NCI-H460 (cell line): ENCODE measurements at regions not wholly inside any gene's neighbourhood (a gene's known extent, or its start where the extent isn't known, plus 50 kb on each side); places are given as distances from the start of the nearest gene placed in this dataset.
"Not testable (repeated sequence)": the region's sequence is repeated elsewhere in the genome, so short reads cannot be mapped to it uniquely, and the experiment has no call there.

Source experiments
- DNase-seq: peaks from one replicate; pipeline ENCODE4 v3.0.0-alpha.2; 2016; ENCODE audit warnings: low read depth; ENCODE audit errors: extremely low read depth

- no peak for DNase-seq
These were observed 379.6 kb downstream of the ARL4A start for GRCh38 chr7:13067036-13067435.

- DNase-seq: no peak
These were observed 380.6 kb downstream of the ARL4A start for GRCh38 chr7:13068032-13068431.

DNA sequence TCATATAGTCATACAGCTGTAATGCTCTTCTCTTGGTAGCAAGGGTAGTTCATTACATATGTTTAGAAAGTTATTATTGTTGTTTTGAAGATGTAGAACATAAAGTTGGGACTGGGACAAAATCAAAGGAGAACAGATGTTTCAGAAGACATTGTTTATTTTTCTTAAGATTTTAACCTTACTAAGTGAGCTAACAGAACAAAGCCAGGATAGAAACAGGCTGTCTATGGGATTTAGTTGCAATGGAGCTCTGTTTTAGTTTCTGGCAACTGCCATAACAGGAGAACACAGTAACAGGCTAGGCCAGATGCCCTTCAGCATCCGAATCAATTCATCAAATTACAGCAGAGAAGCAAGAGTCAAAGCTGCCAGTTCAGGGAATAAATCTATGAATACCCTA, 382.4 kb downstream of the ARL4A start:
- DNase-seq: no peak

DNA sequence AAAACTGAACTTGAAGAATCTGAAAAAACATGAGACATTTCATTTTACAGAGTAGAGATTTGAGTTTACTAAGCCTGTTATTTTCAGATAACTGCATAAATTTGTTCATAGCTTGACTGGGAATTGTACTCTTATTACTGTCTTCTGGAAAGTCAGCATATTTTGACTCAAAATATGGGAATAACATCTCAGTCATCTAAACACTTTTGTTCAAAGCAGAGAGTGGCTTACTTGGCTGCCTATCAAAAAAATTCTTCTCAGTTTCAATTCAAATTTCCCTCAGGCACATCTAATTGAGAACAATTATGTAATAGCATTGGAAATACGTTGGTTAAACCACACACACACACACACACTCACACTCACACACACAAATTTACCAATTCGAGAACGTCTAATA, 384.6 kb downstream of the ARL4A start:
- no peak for DNase-seq

DNA sequence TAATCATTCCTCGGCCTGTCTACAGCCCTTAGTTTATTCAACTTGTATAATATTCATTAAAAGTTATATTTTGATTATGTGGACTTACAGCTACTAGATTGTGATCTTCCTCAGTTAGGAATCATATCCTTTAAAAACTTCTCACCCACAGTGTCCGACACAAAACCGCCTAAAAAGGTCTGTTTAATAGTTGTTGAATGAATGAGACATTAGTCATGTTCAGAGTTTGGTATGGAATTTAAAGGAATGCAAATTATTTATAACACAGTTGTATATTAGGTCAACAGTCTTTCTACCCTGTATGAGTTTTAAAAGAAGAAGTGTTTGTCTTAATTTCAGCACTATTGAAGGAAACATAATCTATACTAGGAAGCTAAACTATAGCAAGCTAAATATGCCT, 390.0 kb downstream of the ARL4A start:
- no peak for DNase-seq

DNA sequence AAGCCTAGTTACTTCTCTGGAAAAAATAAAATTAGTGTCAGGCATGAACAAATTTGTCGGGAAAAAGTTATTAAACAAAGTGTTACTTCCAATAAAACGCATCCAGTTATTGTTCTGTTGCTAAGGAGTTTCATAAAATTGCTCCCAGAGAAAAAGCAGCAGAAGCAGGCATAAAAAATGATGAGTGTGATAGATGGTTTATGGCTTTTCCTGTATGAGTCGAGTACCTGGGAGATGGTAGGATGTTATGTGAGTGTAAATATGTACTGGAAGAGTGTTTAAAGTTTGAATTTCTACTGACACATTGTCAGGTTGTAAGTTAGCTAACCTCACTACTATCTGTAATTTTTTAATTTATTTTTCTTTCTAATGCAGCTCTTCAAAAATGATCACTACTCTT, 390.7 kb downstream of the ARL4A start:
- DNase-seq: no peak

- no peak for DNase-seq
These were observed 403.5 kb downstream of the ARL4A start for GRCh38 chr7:13090959-13091358.

DNA sequence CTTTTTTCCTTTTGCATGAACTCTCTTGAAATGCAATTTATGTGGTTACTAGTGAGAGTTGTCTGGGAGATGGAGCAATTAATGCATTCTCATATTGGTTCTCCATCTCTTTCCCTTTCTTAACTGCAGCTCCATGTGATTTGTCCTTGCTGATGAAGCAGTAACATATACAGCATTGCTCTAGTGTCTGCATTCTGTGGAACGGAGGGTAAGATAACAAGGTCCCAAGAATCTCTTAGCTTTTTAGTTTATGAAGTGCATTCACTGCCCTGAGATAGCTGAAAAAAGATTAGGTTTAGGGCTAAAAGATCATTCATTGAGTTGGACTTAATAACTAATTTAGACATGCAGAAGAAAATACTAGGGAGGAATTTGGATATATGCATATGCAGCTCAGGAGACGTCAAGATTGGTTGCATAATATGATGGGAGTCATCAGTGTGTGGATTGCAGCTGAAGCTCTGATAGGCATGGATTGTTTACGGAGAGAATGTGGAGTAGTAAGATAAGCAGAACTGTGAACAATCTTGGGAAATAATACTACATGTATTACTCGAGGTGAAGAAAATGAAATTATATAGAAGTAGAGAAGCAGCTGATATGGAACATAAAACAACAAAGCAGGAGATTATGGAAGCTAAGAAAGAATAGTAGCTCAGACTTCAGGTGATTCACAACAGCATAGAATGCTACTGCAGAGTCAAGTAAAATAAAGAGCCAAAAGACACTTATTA, 404.7 kb downstream of the ARL4A start:
- DNase-seq: no peak

DNA sequence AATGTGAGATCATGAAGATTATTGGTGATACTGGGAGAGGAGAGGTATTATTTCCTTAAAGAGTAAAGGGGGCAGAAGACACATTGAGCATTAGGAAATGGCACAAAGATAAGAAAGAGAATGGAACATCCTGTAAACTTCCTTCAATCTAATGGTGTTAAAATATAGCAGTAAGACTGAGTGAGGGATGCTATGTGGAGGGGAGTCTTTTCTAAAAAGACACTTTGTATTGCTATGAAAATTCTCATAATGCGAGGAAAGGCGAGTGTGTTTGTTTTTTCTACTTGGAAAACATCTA, 405.2 kb downstream of the ARL4A start:
- DNase-seq: no peak

- no peak for DNase-seq
These were observed 405.7 kb downstream of the ARL4A start for GRCh38 chr7:13093160-13093559.

DNA sequence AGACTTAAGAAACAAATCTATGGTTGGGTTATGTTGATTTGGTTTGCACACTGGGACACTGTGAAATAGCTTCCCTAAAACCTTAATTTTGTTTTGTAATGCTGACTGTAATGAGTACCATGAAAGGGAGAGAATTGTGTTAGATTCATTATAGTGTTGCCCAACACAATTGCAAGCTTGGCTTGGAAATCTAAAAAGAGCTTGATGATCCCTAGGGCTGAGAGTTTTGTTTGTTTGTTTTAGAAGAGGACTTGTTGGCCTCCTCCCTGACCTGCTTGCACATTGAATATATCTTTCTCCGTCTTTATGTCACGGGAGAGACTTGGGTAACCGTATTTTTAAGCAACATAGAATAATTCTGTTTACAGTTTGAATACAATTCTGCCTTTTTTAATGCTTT, 410.1 kb downstream of the ARL4A start:
- no peak for DNase-seq

- DNase-seq: no peak
These were observed 410.7 kb downstream of the ARL4A start for GRCh38 chr7:13098161-13098560.

DNA sequence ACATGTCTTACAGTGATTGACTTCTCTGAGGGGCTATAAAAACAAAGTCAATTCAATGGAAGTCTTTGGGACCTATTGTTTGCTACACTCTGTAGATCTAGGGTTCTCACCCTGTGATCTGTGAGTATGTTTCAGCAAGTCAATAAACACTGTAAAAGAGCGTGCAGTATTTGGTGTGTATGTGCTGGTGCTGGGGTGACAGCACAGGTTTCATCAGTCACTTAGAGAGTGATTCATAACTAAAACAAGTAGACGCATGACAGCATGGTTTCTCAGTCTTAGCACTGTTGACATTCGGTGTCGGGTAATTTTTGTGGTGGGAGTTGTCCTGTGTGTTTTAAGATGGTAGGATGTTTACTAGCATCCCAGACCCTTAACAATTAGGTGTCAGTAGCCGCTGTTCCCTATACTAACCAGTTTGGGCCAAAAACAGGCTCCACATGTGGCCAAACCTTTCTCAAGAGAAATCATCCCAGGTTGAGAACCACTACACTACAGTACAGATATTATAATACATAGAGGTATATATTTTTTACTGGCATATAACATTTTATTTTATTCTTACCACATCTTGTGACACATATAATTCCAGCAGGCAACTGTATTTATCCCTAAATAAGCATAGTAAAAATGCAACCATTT, 411.8 kb downstream of the ARL4A start:
- peak; percentile 77 for DNase-seq

- peak; percentile 38 for DNase-seq
These were observed 416.7 kb downstream of the ARL4A start for GRCh38 chr7:13104128-13104527.

DNA sequence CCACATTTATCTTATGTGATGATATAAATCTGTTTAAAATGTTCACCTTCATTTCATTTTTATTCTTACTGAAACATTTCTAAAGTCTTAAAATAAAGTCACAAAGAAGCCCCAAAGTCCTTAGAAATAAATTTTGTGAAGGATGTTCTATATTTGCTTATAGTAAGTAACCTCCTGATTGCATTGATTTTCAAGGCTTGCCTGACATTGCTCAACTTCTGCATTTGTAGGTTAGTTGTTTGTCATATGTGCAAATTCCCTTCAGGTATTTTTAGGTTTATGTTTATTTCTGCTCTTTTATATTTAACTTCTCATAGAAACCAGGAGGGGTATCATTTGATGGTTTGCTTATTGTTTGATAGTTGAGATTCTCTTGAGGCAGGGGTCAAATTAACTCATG, 417.8 kb downstream of the ARL4A start:
- DNase-seq: no peak

- peak; percentile 58 for DNase-seq
These were observed 419.1 kb downstream of the ARL4A start for GRCh38 chr7:13106513-13106912.

GRCh38 chr7:13107291-13107690, 419.9 kb downstream of the ARL4A start:
- DNase-seq: no peak

GRCh38 chr7:13108061-13108460, 420.6 kb downstream of the ARL4A start:
- no peak for DNase-seq

GRCh38 chr7:13109201-13109600, 421.8 kb downstream of the ARL4A start:
- DNase-seq: no peak

- DNase-seq: no peak
These were observed 422.7 kb downstream of the ARL4A start for GRCh38 chr7:13110107-13110506.

DNA sequence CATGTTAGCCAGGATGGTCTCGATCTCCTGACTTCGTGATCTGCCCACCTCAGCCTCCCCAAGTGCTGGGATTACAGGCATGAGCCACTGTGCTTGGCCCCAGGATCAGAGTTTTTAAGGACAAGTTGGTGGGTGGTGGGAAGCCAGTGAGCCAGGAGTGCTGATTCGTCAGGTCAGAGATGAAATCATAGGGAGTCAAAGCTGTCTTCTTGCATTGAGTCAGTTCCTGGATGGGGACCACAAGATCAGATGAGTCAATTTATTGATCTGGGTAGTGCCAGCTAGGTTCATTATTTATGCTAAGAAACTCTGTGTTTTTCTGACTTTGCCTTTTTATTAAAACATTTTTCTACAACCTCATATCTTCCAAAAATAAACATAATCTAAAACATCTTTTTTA, 423.8 kb downstream of the ARL4A start:
- no peak for DNase-seq

GRCh38 chr7:13114240-13114639, 426.8 kb downstream of the ARL4A start:
- not testable (repeated sequence) for DNase-seq
